Natural killer cell (primary cell): ENCODE measurements at regions not wholly inside any gene's neighbourhood (a gene's known extent, or its start where the extent isn't known, plus 50 kb on each side); places are given as distances from the start of the nearest gene placed in this dataset.

Experiments used
- ATAC-seq, 3 donors: fragments of 150-1000 bp in 2 of 3; fragments of 200-7000 bp in 1 of 3; cut with Tn5 transposase; 1 replicate in 1 of 3; 2 replicates in 2 of 3; pipeline ENCODE4 v1.10.0; 2021; ENCODE audit warnings: mild to moderate bottlenecking in 2 of 3, moderate library complexity in 2 of 3
- DNase-seq, 2 donors: peaks; one replicate each; pipeline versions ENCODE4 v3.0.0 to v3.0.0-alpha.2; 2013 to 2021; ENCODE audit warnings: mixed read lengths in 1 of 2
- H3K27ac ChIP-seq: one replicate; pipeline ENCODE4 v1.5.1; 2013; ENCODE audit warnings: mild to moderate bottlenecking, low read length
- H3K27me3 ChIP-seq: one replicate; pipeline ENCODE4 v1.6.1; 2013; ENCODE audit warnings: low read length; ENCODE audit not compliant: control insufficient read depth, insufficient read depth
- H3K36me3 ChIP-seq: one replicate; pipeline ENCODE4 v1.6.1; 2013; ENCODE audit warnings: low read length; ENCODE audit not compliant: control insufficient read depth, insufficient read depth
- H3K4me1 ChIP-seq: one replicate; pipeline ENCODE4 v1.6.1; 2013; ENCODE audit warnings: low read length; ENCODE audit not compliant: control insufficient read depth, insufficient read depth
- H3K4me3 ChIP-seq: one replicate; pipeline ENCODE4 v1.5.1; 2013; ENCODE audit warnings: low read length
- H3K9me3 ChIP-seq: one replicate; pipeline ENCODE4 v1.6.1; 2013; ENCODE audit warnings: low read length; ENCODE audit not compliant: control insufficient read depth, insufficient read depth
- H3K27ac Mint-ChIP-seq, 2 donors: one replicate each; pipeline ENCODE4 v1.8.0; 2022; ENCODE audit warnings: mild to moderate bottlenecking in 2 of 2, mixed read lengths in 2 of 2, moderate library complexity in 1 of 2
- H3K27me3 Mint-ChIP-seq, 2 donors: one replicate each; pipeline ENCODE4 v1.8.0; 2022; ENCODE audit warnings: low read depth in 2 of 2, mixed read lengths in 2 of 2
- H3K36me3 Mint-ChIP-seq: one replicate; pipeline ENCODE4 v1.8.0; 2022; ENCODE audit warnings: mixed read lengths
- H3K4me1 Mint-ChIP-seq, 2 donors: one replicate each; pipeline ENCODE4 v1.8.0; 2022; ENCODE audit warnings: mixed read lengths in 2 of 2
- H3K4me3 Mint-ChIP-seq: one replicate; pipeline ENCODE4 v1.8.0; 2022; ENCODE audit warnings: mild to moderate bottlenecking, moderate library complexity, mixed read lengths
- H3K9me3 Mint-ChIP-seq, 2 donors: one replicate each; pipeline ENCODE4 v1.8.0; 2022; ENCODE audit warnings: mixed read lengths in 2 of 2
- CTCF ChIP-seq: fragments of 200-600 bp; IDR thresholded peaks from one replicate; pipeline ENCODE4 v1.8.0; 2022; ENCODE audit warnings: antibody characterized with exemption
- WGBS: methylation state at CpG from one replicate; pipeline ENCODE4 v1.1.7; 2013; ENCODE audit warnings: missing lambda C conversion rate; ENCODE audit not compliant: insufficient coverage; 5-methylcytosine and 5-hydroxymethylcytosine counted together
- intact Hi-C: fragments of 100-400 bp; cut with micrococcal nuclease; formaldehyde crosslinking; loops from one replicate; pipeline ENCODE4 v1.14.2; 2022

GRCh38 chr7:84339306-84339705, 144.7 kb upstream of the SEMA3A start:
- no peak for TF ChIP-seq CTCF
- Mint-ChIP-seq H3K9me3 (peaks cover 9 to 17% of the 10 kb centered on the region in 2 donors), H3K4me3 (no peak overlapping the region), H3K27me3 (no peaks in the 10 kb centered on the region), H3K27ac (no peak overlapping the region), H3K4me1 (no peaks in the 10 kb centered on the region), H3K36me3 (no peaks in the 10 kb centered on the region)
- DNase-seq (no peak), ATAC-seq (no peak)
- Histone ChIP-seq H3K9me3 (no peaks in the 10 kb centered on the region), H3K27me3 (no peaks in the 10 kb centered on the region), H3K4me3 (no peak overlapping the region), H3K27ac (no peak overlapping the region), H3K4me1 (no peaks in the 10 kb centered on the region), H3K36me3 (no peaks in the 10 kb centered on the region)
- intact Hi-C loops = no loop called here
- WGBS = 90% methylated on average over 1 of the region's 1 CpG

GRCh38 chr7:84337429-84337828, 142.8 kb upstream of the SEMA3A start:
- H3K4me1 Mint-ChIP-seq = no peaks in the 10 kb centered on the region
- Histone ChIP-seq H3K9me3 (no peaks in the 10 kb centered on the region), H3K4me1 (no peaks in the 10 kb centered on the region), H3K27ac (no peak overlapping the region), H3K36me3 (no peaks in the 10 kb centered on the region), H3K27me3 (no peaks in the 10 kb centered on the region), H3K4me3 (no peak overlapping the region)
- H3K36me3 Mint-ChIP-seq = no peaks in the 10 kb centered on the region
- TF ChIP-seq CTCF = no peak
- H3K27ac Mint-ChIP-seq = no peak overlapping the region
- ATAC-seq = no peak
- H3K4me3 Mint-ChIP-seq = no peak overlapping the region
- WGBS = 91% methylated on average over 1 of the region's 2 CpGs
- no peaks in the 10 kb centered on the region for H3K27me3 Mint-ChIP-seq
- DNase-seq = no peak
- intact Hi-C loops = no loop called here
- peaks cover 9 to 11% of the 10 kb centered on the region in 2 donors for H3K9me3 Mint-ChIP-seq

DNA sequence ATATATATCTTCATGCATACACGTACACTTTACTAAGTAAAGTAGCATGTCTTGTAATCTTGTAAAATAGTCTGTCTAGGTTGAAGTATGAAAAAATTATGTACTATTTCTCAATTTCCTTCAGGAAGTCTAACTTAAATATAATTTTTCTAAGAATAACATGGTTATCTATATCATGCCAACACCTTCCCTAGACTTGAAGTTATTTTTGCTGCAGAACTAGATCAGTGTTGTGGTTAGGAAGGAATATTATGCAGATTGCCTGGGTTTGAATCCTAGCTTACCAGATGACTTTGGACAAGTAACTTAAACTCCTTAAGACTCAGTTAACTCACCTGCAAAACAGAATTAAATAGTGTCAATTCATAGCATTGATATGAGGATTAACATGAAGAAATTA, 142.2 kb upstream of the SEMA3A start:
- Histone ChIP-seq H3K36me3 (no peaks in the 10 kb centered on the region), H3K4me3 (no peak overlapping the region), H3K9me3 (no peaks in the 10 kb centered on the region), H3K27me3 (no peaks in the 10 kb centered on the region), H3K4me1 (no peaks in the 10 kb centered on the region), H3K27ac (no peak overlapping the region)
- H3K4me3 Mint-ChIP-seq = no peak overlapping the region
- H3K4me1 Mint-ChIP-seq = no peaks in the 10 kb centered on the region
- WGBS = no CpG with 5 or more reads among the region's 1 CpG
- no peak for DNase-seq
- no peak overlapping the region for H3K27ac Mint-ChIP-seq
- TF ChIP-seq CTCF = no peak
- no peaks in the 10 kb centered on the region for H3K27me3 Mint-ChIP-seq
- no peaks in the 10 kb centered on the region for H3K36me3 Mint-ChIP-seq
- intact Hi-C loops = no loop called here
- no peak for ATAC-seq
- H3K9me3 Mint-ChIP-seq = peaks cover 9 to 11% of the 10 kb centered on the region in 2 donors

DNA sequence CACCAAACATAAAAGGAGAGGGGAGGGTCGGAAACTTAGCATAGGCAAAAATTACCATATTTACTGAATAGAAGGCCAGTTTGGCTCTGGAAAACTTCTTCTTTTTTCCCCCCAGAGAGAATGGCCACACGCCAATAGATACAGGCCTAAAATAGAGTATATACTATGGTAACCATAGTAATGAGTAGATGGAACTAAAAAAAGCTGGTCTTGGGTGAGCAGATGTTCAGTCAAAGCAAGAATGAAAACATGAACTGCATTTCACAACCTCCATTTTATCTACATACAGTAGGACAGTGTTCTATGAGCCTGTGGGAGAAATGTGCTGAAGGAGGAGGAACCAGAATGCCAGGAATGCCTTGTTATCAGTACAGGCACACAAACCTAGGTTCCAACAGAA, 141.7 kb upstream of the SEMA3A start:
- no peak for DNase-seq
- Histone ChIP-seq H3K9me3 (no peaks in the 10 kb centered on the region), H3K27ac (no peak overlapping the region), H3K27me3 (no peaks in the 10 kb centered on the region), H3K36me3 (no peaks in the 10 kb centered on the region), H3K4me1 (no peaks in the 10 kb centered on the region), H3K4me3 (no peak overlapping the region)
- H3K4me1 Mint-ChIP-seq = no peaks in the 10 kb centered on the region
- H3K9me3 Mint-ChIP-seq = peaks cover 10 to 13% of the 10 kb centered on the region in 2 donors
- intact Hi-C loops = no loop called here
- ATAC-seq = no peak
- no peak overlapping the region for H3K27ac Mint-ChIP-seq
- WGBS = no CpG with 5 or more reads among the region's 2 CpGs
- no peak for TF ChIP-seq CTCF
- H3K27me3 Mint-ChIP-seq = no peaks in the 10 kb centered on the region
- no peaks in the 10 kb centered on the region for H3K36me3 Mint-ChIP-seq
- no peak overlapping the region for H3K4me3 Mint-ChIP-seq
